Neural crest cell (in vitro differentiated cells): ENCODE measurements at regions not wholly inside any gene's neighbourhood (a gene's known extent, or its start where the extent isn't known, plus 50 kb on each side); places are given as distances from the start of the nearest gene placed in this dataset.
A peak's percentile ranks its signal among the peaks of the same experiment; 100 is the strongest.
"Not testable (repeated sequence)": the region's sequence is repeated elsewhere in the genome, so short reads cannot be mapped to it uniquely, and the experiment has no call there.

Source experiments
- DNase-seq: peaks from one replicate; pipeline ENCODE4 v3.0.0; 2021; ENCODE audit warnings: low read depth, mixed read lengths, low spot score
- H3K27ac Mint-ChIP-seq: one replicate; pipeline ENCODE4 v1.8.0; 2021; ENCODE audit warnings: mild to moderate bottlenecking, mixed read lengths; ENCODE audit not compliant: unreplicated experiment
- H3K27me3 Mint-ChIP-seq: 2 replicates; pipeline ENCODE4 v1.8.0; 2021; ENCODE audit warnings: low read depth, mild to moderate bottlenecking, mixed read lengths
- H3K36me3 Mint-ChIP-seq: 2 replicates; pipeline ENCODE4 v1.8.0; 2021; ENCODE audit warnings: low read depth, mild to moderate bottlenecking, mixed read lengths
- H3K4me1 Mint-ChIP-seq: 2 replicates; pipeline ENCODE4 v1.8.0; 2021; ENCODE audit warnings: mixed read lengths
- H3K4me3 Mint-ChIP-seq: one replicate; pipeline ENCODE4 v1.8.0; 2021; ENCODE audit warnings: mild to moderate bottlenecking, mixed read lengths
- H3K9me3 Mint-ChIP-seq: 2 replicates; pipeline ENCODE4 v1.8.0; 2021; ENCODE audit warnings: mixed read lengths
- TF ChIP-seq, protein P1 (sequence below): fragments of 200-600 bp; sonication (generic); conservative IDR thresholded peaks from 2 replicates; pipeline ENCODE4 v1.5.0; 2021; ENCODE audit warnings: antibody characterized with exemption, mild to moderate bottlenecking

DNA sequence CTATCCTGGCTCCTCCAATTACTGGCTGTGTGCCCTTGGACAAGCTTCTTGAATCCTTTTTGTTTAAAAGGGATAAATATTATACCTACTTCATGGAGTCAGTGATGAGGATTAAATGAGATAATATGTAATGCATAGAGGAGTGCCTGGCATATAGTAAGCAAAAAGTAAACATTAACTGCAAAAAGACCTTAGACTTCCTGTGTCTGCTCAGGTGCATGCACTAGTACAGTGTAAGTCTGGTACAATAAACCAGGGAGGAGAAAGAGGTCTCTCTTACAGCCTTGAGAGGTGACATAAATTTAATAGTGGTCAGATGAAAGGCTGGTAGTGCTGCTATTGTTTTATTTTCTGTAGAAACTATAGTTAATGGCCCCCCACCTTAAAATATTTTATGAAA is 305.2 kb upstream of the MIS18BP1 start:
- H3K27me3 Mint-ChIP-seq = no peaks in the 10 kb centered on the region
- H3K4me3 Mint-ChIP-seq = no peak overlapping the region
- no peak for DNase-seq
- H3K4me1 Mint-ChIP-seq = no peaks in the 10 kb centered on the region
- H3K27ac Mint-ChIP-seq = no peak overlapping the region
- TF ChIP-seq, protein P1, sequence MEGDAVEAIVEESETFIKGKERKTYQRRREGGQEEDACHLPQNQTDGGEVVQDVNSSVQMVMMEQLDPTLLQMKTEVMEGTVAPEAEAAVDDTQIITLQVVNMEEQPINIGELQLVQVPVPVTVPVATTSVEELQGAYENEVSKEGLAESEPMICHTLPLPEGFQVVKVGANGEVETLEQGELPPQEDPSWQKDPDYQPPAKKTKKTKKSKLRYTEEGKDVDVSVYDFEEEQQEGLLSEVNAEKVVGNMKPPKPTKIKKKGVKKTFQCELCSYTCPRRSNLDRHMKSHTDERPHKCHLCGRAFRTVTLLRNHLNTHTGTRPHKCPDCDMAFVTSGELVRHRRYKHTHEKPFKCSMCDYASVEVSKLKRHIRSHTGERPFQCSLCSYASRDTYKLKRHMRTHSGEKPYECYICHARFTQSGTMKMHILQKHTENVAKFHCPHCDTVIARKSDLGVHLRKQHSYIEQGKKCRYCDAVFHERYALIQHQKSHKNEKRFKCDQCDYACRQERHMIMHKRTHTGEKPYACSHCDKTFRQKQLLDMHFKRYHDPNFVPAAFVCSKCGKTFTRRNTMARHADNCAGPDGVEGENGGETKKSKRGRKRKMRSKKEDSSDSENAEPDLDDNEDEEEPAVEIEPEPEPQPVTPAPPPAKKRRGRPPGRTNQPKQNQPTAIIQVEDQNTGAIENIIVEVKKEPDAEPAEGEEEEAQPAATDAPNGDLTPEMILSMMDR = no peak
- no peaks in the 10 kb centered on the region for H3K9me3 Mint-ChIP-seq
- H3K36me3 Mint-ChIP-seq = no peaks in the 10 kb centered on the region

DNA sequence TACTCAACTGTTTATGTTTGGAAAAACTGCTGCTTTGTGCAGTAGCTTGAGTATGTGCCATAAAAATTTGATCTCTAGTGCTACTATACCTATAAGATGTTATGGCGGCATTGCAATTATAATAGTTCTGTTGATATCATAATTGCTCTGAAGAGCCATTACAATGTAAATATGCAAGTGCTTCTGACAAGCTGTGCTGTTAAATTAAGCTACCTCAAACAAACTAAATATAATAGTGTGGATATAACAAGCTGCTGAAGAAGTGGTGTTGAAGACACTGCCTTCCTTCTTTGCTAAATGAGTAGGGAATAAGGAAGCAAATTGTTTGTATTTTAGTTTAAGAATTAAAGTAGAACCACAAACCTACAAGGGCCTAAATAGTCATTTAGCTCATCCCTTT is 301.0 kb upstream of the MIS18BP1 start:
- peaks cover 12% of the 10 kb centered on the region for H3K4me1 Mint-ChIP-seq
- no peak overlapping the region for H3K4me3 Mint-ChIP-seq
- no peak overlapping the region for H3K27ac Mint-ChIP-seq
- H3K36me3 Mint-ChIP-seq = no peaks in the 10 kb centered on the region
- no peaks in the 10 kb centered on the region for H3K9me3 Mint-ChIP-seq
- TF ChIP-seq, protein P1 = no peak
- peaks cover under 1% of the 10 kb centered on the region for H3K27me3 Mint-ChIP-seq
- DNase-seq = no peak

DNA sequence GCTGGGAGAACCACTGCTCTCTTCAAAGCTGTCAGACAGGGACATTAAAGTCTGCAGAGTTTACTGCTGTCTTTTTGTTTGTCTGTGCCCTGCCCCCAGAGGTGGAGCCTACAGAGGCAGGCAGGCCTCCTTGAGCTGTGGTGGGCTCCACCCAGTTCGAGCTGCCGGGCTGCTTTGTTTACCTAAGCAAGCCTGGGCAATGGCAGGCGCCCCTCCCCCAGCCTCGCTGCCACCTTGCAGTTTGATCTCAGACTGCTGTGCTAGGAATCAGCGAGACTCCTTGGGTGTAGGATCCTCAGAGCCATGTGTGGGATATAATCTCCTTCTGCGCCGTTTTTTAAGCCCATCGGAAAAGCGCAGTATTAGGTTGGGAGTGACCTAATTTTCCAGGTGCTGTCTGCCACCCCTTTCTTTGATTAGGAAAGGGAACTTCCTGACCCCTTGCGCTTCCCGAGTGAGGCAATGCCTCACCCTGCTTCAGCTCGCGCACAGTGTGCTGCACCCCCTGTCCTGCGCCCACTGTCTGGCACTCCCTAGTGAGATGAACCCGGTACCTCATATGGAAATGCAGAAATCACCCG is 298.3 kb upstream of the MIS18BP1 start:
- not testable (repeated sequence) for H3K27me3 Mint-ChIP-seq, H3K36me3 Mint-ChIP-seq, H3K9me3 Mint-ChIP-seq
- H3K27ac Mint-ChIP-seq = peak overlapping the region; percentile 91
- DNase-seq = peak; percentile 7
- peaks cover 12% of the 10 kb centered on the region for H3K4me1 Mint-ChIP-seq
- H3K4me3 Mint-ChIP-seq = peak overlapping the region; percentile 93

DNA sequence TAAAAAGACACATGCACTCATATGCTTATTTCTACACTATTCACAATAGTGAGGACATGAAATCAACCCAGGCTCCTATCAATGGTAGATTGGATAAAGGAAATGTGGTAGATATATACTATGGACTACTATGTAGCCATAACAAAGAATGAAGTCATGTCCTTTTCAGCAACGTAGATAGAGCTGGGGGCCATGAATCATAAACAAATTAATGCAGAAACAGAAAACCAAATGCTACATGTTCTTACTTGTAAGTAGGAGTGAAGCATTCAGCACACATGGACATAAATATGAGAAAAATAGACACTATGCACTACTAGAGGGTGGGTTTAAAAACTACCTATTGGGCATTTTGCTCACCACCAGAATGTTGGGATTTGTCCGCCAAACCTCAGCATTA is 278.0 kb upstream of the MIS18BP1 start:
- TF ChIP-seq, protein P1 = no peak
- no peak for DNase-seq
- H3K27ac Mint-ChIP-seq = no peak overlapping the region
- peaks cover 4% of the 10 kb centered on the region for H3K4me1 Mint-ChIP-seq
- no peak overlapping the region for H3K4me3 Mint-ChIP-seq
- H3K36me3 Mint-ChIP-seq = peaks cover 3% of the 10 kb centered on the region
- H3K9me3 Mint-ChIP-seq = peaks cover 12% of the 10 kb centered on the region
- H3K27me3 Mint-ChIP-seq = peaks cover 36% of the 10 kb centered on the region

DNA sequence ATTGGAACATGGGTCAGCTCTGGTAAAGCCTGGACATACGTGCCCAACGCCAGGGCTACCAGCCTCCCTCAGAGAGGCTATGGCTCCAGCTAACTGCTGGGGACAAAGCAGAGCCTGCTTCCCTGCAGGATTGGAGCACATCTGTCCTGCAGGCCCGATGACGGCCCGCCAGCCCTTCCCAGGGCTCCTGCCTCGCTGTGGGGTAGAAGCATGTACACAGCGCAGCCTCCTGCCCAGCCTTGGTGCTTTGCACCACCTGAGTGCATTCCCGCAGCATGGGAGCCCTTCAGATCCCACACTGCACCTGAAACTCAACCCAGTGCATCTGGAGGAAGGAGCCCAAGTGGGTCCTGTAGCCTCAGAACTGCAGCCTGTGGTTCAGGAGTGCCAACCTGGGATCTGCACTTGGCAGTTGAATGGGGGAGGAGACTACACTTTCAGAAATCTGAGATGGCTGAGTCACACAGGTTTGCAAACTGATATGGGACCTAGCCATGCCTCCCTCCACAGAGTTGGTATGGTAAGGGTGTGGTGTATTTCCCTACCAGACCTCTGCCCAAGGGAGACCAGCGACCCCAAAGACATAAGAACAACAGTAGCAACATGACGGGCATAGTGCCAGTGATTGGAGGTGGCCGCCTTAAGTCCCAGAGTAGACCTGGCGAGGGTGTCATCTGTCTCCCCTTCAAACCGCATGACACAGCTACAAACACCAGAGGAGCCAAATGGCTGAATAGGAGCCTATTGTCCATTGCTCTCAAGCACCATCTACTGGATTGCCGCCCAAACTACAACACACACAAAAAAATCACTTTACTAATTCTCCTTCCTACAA is 273.9 kb upstream of the MIS18BP1 start:
- peaks cover 3% of the 10 kb centered on the region for H3K36me3 Mint-ChIP-seq
- H3K4me3 Mint-ChIP-seq = no peak overlapping the region
- TF ChIP-seq, protein P1 = peak; percentile 72
- H3K27me3 Mint-ChIP-seq = peaks cover 20% of the 10 kb centered on the region
- DNase-seq = peak; percentile 38
- no peak overlapping the region for H3K27ac Mint-ChIP-seq
- H3K9me3 Mint-ChIP-seq = peaks cover 7% of the 10 kb centered on the region
- H3K4me1 Mint-ChIP-seq = peaks cover 4% of the 10 kb centered on the region

DNA sequence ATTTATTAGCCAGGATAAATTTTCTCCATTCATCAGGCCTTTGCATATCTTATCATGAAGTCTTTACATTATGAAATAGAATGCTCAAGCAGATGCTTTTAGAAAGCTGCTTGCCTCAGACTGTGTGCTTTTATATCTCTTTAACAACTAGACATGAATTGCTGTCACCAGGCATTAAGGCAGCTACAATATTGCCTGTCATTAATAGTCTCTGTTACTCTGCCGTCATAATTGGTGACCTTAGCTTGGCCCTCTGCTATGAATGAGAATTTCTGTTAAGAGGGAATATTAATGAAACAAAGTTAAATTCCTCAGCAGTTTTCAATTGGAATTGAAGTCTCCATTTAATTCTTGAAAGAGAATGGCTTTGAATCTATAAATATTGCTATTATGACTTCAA is 266.8 kb upstream of the MIS18BP1 start:
- Mint-ChIP-seq H3K9me3 (no peaks in the 10 kb centered on the region), H3K4me3 (no peak overlapping the region), H3K27ac (no peak overlapping the region), H3K4me1 (no peaks in the 10 kb centered on the region), H3K27me3 (peaks cover 9% of the 10 kb centered on the region), H3K36me3 (no peaks in the 10 kb centered on the region)
- no peak for DNase-seq
- TF ChIP-seq, protein P1 = no peak
